Heart left ventricle (tissue), 16 donors: ENCODE measurements at regions not wholly inside any gene's neighbourhood (a gene's known extent, or its start where the extent isn't known, plus 50 kb on each side); places are given as distances from the start of the nearest gene placed in this dataset.
"Not testable (repeated sequence)": the region's sequence is repeated elsewhere in the genome, so short reads cannot be mapped to it uniquely, and the experiment has no call there.

Experiments used
- ATAC-seq, 4 donors: fragments of 200-7000 bp; cut with Tn5 transposase; one replicate each; pipeline ENCODE4 v1.9.1; 2020 to 2022; ENCODE audit warnings: moderate library complexity in 4 of 4, mild to moderate bottlenecking in 3 of 4, moderate number of reproducible peaks in 1 of 4
- DNase-seq, 5 donors: peaks; one replicate each; pipeline ENCODE4 v3.0.0-alpha.2; 2020
- H3K27ac ChIP-seq, 12 donors: fragments of 200-600 bp; sonication (generic) in 4 of 12; one replicate each; pipeline versions ENCODE4 v1.5.0 to v1.8.0; 2016 to 2022; ENCODE audit warnings: mild to moderate bottlenecking in 2 of 12
- H3K27me3 ChIP-seq, 9 donors: fragments of 200-600 bp; sonication (generic) in 2 of 9; one replicate each; pipeline versions ENCODE4 v1.5.1 to v1.8.0; 2016 to 2022; ENCODE audit warnings: mild to moderate bottlenecking in 3 of 9
- H3K36me3 ChIP-seq, 9 donors: fragments of 200-600 bp; sonication (generic) in 2 of 9; one replicate each; pipeline versions ENCODE4 v1.5.0 to v1.8.0; 2018 to 2022; ENCODE audit warnings: mild to moderate bottlenecking in 2 of 9
- H3K4me1 ChIP-seq, 12 donors: fragments of 200-600 bp; sonication (generic) in 4 of 12; one replicate each; pipeline versions ENCODE4 v1.5.0 to v1.8.0; 2016 to 2022; ENCODE audit warnings: mild to moderate bottlenecking in 3 of 12
- H3K4me3 ChIP-seq, 12 donors: fragments of 200-600 bp; sonication (generic) in 4 of 12; one replicate each; pipeline versions ENCODE4 v1.5.0 to v1.8.0; 2017 to 2022; ENCODE audit warnings: mild to moderate bottlenecking in 9 of 12, moderate library complexity in 4 of 12
- H3K9me3 ChIP-seq, 12 donors: fragments of 200-600 bp; sonication (generic) in 4 of 12; one replicate each; pipeline versions ENCODE4 v1.5.0 to v1.8.0; 2016 to 2022; ENCODE audit warnings: mild to moderate bottlenecking in 1 of 12
- POLR2A ChIP-seq, 2 donors: fragments of 450-650 bp; IDR thresholded peaks; one replicate each; pipeline ENCODE4 v1.6.1; 2017; ENCODE audit warnings: antibody characterized with exemption in 2 of 2, mild to moderate bottlenecking in 2 of 2, moderate library complexity in 2 of 2
- WGBS, 4 donors: extraction: QIAGEN DNeasy Blood & Tissue Kit in 2 of 4; methylation state at CpG; one replicate each; pipeline versions ENCODE4 v1.1.5 to v1.1.7; 2013 to 2018; 5-methylcytosine and 5-hydroxymethylcytosine counted together
- intact Hi-C, 10 donors: fragments of 100-400 bp; cut with DNase I; formaldehyde crosslinking; loops; one replicate each; pipeline versions ENCODE4 v1.11.1 to v1.14.2; 2022
- TF ChIP-seq, protein P1 (sequence below), 12 donors: fragments of 200-600 bp; sonication (generic) in 4 of 12; IDR thresholded peaks; one replicate each; pipeline versions ENCODE4 v1.5.0 to v1.8.0; 2018 to 2022; ENCODE audit warnings: antibody characterized with exemption in 12 of 12, mild to moderate bottlenecking in 5 of 12
- donor health status: ischemic (EF 13 %, LVEDD 7.1; RV severe dilation, severe dysfunction).
- donor health status: healthy with polysubstance abuse.
- donor health status: DM: no; HTN: yes; CAD: no.
- donor health status: DM: no; HTN: no; CAD: no.
- donor health status: ischemic (EF 25% LVEDD 6.9; RV normal size, moderate dysfunction).
- donor health status: ischemic (EF 25% LVEDD 5.7; RV mildly dilated, moderate dysfunction).
- donor health status: healthy.
- donor health status: DM: yes; HTN: yes; CAD: no.
- donor health status: ischemic (EF 35%, LVEDD 5.7; RV mildly dilated, moderate dysfunction).
- donor health status: nonischemic (EF 11% LVEDD 7.7; RV severe dilation, severe dysfunction).
- donor health status: DM: yes; HTN: yes; CAD: no.
- donor health status: PGD.
- donor health status: ischemic (EF 29% LVEDD 5.4; RV normal size, mild dysfunction).
- donor health status: nonischemic (EF 23%, LVEDD 6.1; RV moderate dilation, normal function).

DNA sequence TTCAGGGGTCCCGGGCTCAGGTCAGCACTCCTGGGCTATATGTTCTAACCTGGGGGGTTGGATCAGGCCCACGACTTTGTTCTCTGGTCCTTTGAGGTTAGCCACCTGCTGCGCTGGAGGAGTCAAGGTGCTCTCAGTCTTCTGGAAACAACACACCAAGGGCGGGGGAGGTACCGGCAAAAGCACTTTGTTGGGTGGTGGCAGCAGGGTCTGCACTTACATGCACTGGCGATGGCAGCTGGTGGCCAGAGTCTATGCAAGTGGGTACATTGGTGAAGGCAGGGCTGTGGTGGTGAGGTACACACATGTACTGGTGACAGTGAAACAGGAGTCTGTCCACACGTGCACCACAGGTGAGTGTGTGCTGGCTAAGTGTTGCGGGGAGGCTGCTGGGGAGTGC lies 194.2 kb upstream of the MAGI2 start:
- H3K9me3 ChIP-seq, result no peaks in the 10 kb centered on the region
- 80 to 95% (median 92%) methylated on average over 7 to 8 of the region's 8 CpGs for WGBS, 4 donors

DNA sequence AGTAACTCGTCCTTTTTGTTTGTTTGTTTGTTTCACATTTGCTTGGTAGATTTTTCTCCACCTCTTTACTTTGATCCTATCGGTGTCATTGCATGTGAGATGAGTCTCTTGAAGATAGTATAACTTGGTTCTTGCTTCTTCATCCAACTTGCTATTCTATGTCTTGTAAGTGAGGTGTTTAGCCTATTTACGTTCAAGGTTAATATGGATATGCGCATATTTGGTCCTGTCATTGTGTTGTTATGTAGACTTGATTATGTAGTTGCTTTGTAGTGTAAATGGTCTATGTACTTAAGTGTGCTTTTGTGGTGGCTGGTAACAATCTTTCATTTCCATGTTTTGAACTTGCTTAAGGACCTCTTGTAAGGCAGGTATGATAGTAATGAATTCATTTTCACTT lies 192.8 kb upstream of the MAGI2 start:
- WGBS, 4 donors, result 88 to 92% (median 89%) methylated on average over 4 of the region's 4 CpGs
- no peaks in the 10 kb centered on the region for H3K27me3 ChIP-seq
- no peak for DNase-seq
- no peaks in the 10 kb centered on the region for H3K9me3 ChIP-seq
- intact Hi-C loops, result no loop called here
- H3K4me3 ChIP-seq, result no peak overlapping the region
- no peak overlapping the region for H3K27ac ChIP-seq
- no peak for ATAC-seq
- TF ChIP-seq, protein P1, sequence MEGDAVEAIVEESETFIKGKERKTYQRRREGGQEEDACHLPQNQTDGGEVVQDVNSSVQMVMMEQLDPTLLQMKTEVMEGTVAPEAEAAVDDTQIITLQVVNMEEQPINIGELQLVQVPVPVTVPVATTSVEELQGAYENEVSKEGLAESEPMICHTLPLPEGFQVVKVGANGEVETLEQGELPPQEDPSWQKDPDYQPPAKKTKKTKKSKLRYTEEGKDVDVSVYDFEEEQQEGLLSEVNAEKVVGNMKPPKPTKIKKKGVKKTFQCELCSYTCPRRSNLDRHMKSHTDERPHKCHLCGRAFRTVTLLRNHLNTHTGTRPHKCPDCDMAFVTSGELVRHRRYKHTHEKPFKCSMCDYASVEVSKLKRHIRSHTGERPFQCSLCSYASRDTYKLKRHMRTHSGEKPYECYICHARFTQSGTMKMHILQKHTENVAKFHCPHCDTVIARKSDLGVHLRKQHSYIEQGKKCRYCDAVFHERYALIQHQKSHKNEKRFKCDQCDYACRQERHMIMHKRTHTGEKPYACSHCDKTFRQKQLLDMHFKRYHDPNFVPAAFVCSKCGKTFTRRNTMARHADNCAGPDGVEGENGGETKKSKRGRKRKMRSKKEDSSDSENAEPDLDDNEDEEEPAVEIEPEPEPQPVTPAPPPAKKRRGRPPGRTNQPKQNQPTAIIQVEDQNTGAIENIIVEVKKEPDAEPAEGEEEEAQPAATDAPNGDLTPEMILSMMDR (IDR thresholded peaks at IDR 0.05), result no peak
- no peak for TF ChIP-seq POLR2A (IDR thresholded peaks at IDR 0.05)
- H3K36me3 ChIP-seq, result no peaks in the 10 kb centered on the region
- H3K4me1 ChIP-seq, result no peaks in the 10 kb centered on the region

More for the DNA sequence above, 194.2 kb upstream of the MAGI2 start:
- Histone ChIP-seq H3K36me3 (no peaks in the 10 kb centered on the region), H3K4me3 (no peak overlapping the region), H3K27ac (no peak overlapping the region), H3K27me3 (no peaks in the 10 kb centered on the region), H3K4me1 (no peaks in the 10 kb centered on the region)
- DNase-seq, result peak in 1 of 5 donors; percentile 29
- intact Hi-C loops, result no loop called here
- TF ChIP-seq POLR2A (IDR thresholded peaks at IDR 0.05), result no peak
- TF ChIP-seq, protein P1 (IDR thresholded peaks at IDR 0.05), result no peak
- no peak for ATAC-seq

DNA sequence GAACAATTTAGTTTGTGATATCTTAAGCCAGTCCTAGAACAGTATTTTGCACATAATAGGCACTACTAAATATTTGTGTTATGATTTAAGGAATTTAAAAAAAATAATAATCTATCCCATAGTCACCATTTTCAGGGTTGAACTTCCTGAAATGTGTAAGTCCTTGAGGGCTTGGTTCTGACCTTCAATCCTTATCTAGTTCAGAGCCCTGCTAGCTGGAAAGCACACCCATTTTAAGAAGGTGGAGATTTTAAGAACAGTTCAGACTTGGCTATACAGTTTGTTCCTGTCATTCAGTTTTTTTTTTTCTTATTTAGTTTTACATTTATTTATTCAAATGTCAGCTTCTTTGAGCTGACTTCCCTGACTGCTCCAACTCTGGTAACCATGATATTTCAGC lies 183.4 kb upstream of the MAGI2 start:
- no peaks in the 10 kb centered on the region for H3K4me1 ChIP-seq
- no peaks in the 10 kb centered on the region for H3K27me3 ChIP-seq
- no peak for DNase-seq
- intact Hi-C loops, result no loop called here
- no peaks in the 10 kb centered on the region for H3K9me3 ChIP-seq
- no peaks in the 10 kb centered on the region for H3K36me3 ChIP-seq
- no peak overlapping the region for H3K4me3 ChIP-seq
- TF ChIP-seq POLR2A (IDR thresholded peaks at IDR 0.05), result no peak
- TF ChIP-seq, protein P1 (IDR thresholded peaks at IDR 0.05), result no peak
- no peak overlapping the region for H3K27ac ChIP-seq
- no peak for ATAC-seq

DNA sequence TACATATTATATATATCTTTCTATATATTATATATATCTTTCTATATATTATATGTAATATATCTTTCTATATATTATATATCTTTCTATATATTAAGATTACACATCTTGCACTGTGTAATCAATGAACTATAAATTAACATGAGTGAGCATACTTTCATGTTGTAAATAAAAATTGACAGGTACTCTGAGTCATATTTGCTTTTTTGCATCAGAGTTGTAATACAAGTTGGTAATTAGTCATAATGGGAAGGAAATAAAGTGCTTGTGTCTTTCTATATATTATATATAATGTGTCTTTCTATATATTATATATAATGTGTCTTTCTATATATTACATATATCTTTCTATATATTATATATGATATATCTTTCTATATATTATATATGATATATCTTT lies 172.5 kb upstream of the MAGI2 start:
- intact Hi-C loops, H3K36me3 ChIP-seq, H3K4me1 ChIP-seq, H3K9me3 ChIP-seq, H3K27me3 ChIP-seq, DNase-seq, H3K4me3 ChIP-seq, ATAC-seq, H3K27ac ChIP-seq: not testable (repeated sequence)

DNA sequence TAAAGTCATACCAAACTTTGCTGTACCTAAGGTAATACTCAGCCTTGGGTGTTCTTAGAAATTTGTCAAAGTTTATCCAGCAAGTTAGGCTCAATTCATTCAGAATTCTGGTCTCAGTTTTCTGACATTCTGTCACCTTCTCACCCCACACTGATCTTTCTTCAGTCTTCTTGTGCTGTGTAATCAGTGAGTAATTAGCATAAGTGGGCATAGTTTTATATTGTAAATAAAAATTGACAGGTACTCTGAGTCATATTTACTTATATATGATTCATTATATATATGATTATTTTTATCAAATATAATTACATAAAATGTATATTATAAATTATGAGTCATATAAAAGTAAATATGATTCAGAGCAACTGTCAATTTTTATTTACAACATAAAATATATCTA lies 170.9 kb upstream of the MAGI2 start:
- no peaks in the 10 kb centered on the region for H3K9me3 ChIP-seq
- H3K36me3 ChIP-seq, result no peaks in the 10 kb centered on the region
- intact Hi-C loops, result no loop called here
- H3K27ac ChIP-seq, result no peak overlapping the region
- H3K27me3 ChIP-seq, result no peaks in the 10 kb centered on the region
- H3K4me1 ChIP-seq, result no peaks in the 10 kb centered on the region
- DNase-seq, result no peak
- ATAC-seq, result no peak
- no peak overlapping the region for H3K4me3 ChIP-seq
- TF ChIP-seq, protein P1 (IDR thresholded peaks at IDR 0.05), result no peak
- no peak for TF ChIP-seq POLR2A (IDR thresholded peaks at IDR 0.05)
